Activated gamma-delta T cell (primary cell): ENCODE measurements at regions not wholly inside any gene's neighbourhood (a gene's known extent, or its start where the extent isn't known, plus 50 kb on each side); places are given as distances from the start of the nearest gene placed in this dataset.

Source experiments
- DNase-seq: peaks from one replicate; lab custom pipeline; 2025; lab: John Stamatoyannopoulos, UW

GRCh38 chr1:114314098-114314497, 160.4 kb upstream of the SYT6 start:
- DNase-seq = no peak

- no peak for DNase-seq
These were observed 157.1 kb upstream of the SYT6 start for GRCh38 chr1:114310695-114311271.

- DNase-seq = no peak
These were observed 149.2 kb upstream of the SYT6 start for GRCh38 chr1:114302821-114303220.

- DNase-seq = no peak
These were observed 145.8 kb upstream of the SYT6 start for GRCh38 chr1:114299331-114299975.

GRCh38 chr1:114298008-114298407, 144.3 kb upstream of the SYT6 start:
- DNase-seq = no peak

GRCh38 chr1:114296413-114296812, 142.7 kb upstream of the SYT6 start:
- no peak for DNase-seq

- DNase-seq = no peak
These were observed 141.7 kb upstream of the SYT6 start for GRCh38 chr1:114295321-114295720.

- DNase-seq = no peak
These were observed 139.2 kb upstream of the SYT6 start for GRCh38 chr1:114292835-114293234.

- DNase-seq = no peak
These were observed 138.5 kb upstream of the SYT6 start for GRCh38 chr1:114292194-114292593.

GRCh38 chr1:114290776-114291175, 137.1 kb upstream of the SYT6 start:
- DNase-seq = no peak

GRCh38 chr1:114290341-114290740, 136.7 kb upstream of the SYT6 start:
- no peak for DNase-seq

- DNase-seq = no peak
These were observed 136.2 kb upstream of the SYT6 start for GRCh38 chr1:114289824-114290223.

- no peak for DNase-seq
These were observed 135.6 kb upstream of the SYT6 start for GRCh38 chr1:114289306-114289705.

GRCh38 chr1:114286960-114287359, 133.3 kb upstream of the SYT6 start:
- DNase-seq = no peak

- no peak for DNase-seq
These were observed 132.5 kb upstream of the SYT6 start for GRCh38 chr1:114286179-114286578.

GRCh38 chr1:114282751-114283403, 129.2 kb upstream of the SYT6 start:
- no peak for DNase-seq

GRCh38 chr1:114278911-114279310, 125.2 kb upstream of the SYT6 start:
- DNase-seq = no peak

- no peak for DNase-seq
These were observed 124.8 kb upstream of the SYT6 start for GRCh38 chr1:114278430-114278829.

GRCh38 chr1:114274621-114275317, 121.1 kb upstream of the SYT6 start:
- DNase-seq = no peak

GRCh38 chr1:114272593-114272992, 118.9 kb upstream of the SYT6 start:
- DNase-seq = no peak

- DNase-seq = no peak
These were observed 117.0 kb upstream of the SYT6 start for GRCh38 chr1:114270718-114271117.

- DNase-seq = no peak
These were observed 116.6 kb upstream of the SYT6 start for GRCh38 chr1:114270282-114270681.

- no peak for DNase-seq
These were observed 115.9 kb upstream of the SYT6 start for GRCh38 chr1:114269539-114269938.
